ENCODE measurements at regions not wholly inside any gene's neighbourhood (a gene's known extent, or its start where the extent isn't known, plus 50 kb on each side); places are given as distances from the start of the nearest gene placed in this dataset.

GRCh38 chr14:59127437-59127732 is 61.1 kb upstream of the DAAM1 start:
- no peak for TF ChIP-seq CTCF (IDR thresholded peaks at IDR 0.05)
- no peak for TF ChIP-seq POLR2AphosphoS5 (IDR thresholded peaks at IDR 0.05)
- TF ChIP-seq EP300 (IDR thresholded peaks at IDR 0.05) = no peak
- TF ChIP-seq POLR2A (IDR thresholded peaks at IDR 0.05; ENCODE audit: low read depth) = no peak
